Gastrocnemius medialis (tissue), 4 donors: ENCODE measurements at regions not wholly inside any gene's neighbourhood (a gene's known extent, or its start where the extent isn't known, plus 50 kb on each side); places are given as distances from the start of the nearest gene placed in this dataset.

ENCODE experiments used
- POLR2A ChIP-seq, 2 donors: fragments of 450-650 bp; IDR thresholded peaks; one replicate each; pipeline ENCODE4 v1.6.1; 2017; ENCODE audit warnings: antibody characterized with exemption in 2 of 2, mild to moderate bottlenecking in 2 of 2, moderate library complexity in 2 of 2
- TF ChIP-seq, protein P1 (sequence below), 5 experiments: fragments of 450-650 bp in 3 of 5; fragments of 200-600 bp in 2 of 5; sonication (generic) in 2 of 5; IDR thresholded peaks in 4 of 5; conservative IDR thresholded peaks in 1 of 5; 1 replicate in 4 of 5; 2 replicates in 1 of 5; pipeline ENCODE4 v1.5.1; 2016 to 2019; ENCODE audit warnings: antibody characterized with exemption in 5 of 5, mild to moderate bottlenecking in 3 of 5, moderate library complexity in 3 of 5

DNA sequence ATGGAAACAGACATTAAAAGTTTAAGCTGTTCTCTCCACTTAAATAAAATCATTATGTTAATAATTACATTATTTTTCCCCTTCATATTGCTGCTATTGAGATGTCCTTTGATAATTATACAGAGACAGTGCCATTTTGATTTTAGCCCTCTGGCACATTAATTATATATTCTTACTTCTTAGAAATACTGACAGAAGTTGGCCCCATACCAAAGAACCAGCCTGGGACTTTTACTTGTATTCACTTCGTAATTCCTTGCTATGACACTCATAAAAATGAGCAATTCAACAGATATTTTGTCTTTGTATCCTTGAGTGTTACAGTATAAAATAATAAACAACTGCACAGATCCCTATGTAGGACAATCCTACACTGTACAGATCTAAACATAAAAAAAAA is 743.7 kb downstream of the TBC1D32 start:
- TF ChIP-seq, protein P1, sequence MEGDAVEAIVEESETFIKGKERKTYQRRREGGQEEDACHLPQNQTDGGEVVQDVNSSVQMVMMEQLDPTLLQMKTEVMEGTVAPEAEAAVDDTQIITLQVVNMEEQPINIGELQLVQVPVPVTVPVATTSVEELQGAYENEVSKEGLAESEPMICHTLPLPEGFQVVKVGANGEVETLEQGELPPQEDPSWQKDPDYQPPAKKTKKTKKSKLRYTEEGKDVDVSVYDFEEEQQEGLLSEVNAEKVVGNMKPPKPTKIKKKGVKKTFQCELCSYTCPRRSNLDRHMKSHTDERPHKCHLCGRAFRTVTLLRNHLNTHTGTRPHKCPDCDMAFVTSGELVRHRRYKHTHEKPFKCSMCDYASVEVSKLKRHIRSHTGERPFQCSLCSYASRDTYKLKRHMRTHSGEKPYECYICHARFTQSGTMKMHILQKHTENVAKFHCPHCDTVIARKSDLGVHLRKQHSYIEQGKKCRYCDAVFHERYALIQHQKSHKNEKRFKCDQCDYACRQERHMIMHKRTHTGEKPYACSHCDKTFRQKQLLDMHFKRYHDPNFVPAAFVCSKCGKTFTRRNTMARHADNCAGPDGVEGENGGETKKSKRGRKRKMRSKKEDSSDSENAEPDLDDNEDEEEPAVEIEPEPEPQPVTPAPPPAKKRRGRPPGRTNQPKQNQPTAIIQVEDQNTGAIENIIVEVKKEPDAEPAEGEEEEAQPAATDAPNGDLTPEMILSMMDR (IDR thresholded peaks at IDR 0.05 in 4 of 5, conservative IDR thresholded peaks at IDR 0.05 in 1 of 5) = no peak
- TF ChIP-seq POLR2A (IDR thresholded peaks at IDR 0.05) = no peak
